Caki2 (cell line): ENCODE measurements at regions not wholly inside any gene's neighbourhood (a gene's known extent, or its start where the extent isn't known, plus 50 kb on each side); places are given as distances from the start of the nearest gene placed in this dataset.
A peak's percentile ranks its signal among the peaks of the same experiment; 100 is the strongest.
"Not testable (repeated sequence)": the region's sequence is repeated elsewhere in the genome, so short reads cannot be mapped to it uniquely, and the experiment has no call there.

ENCODE experiments used
- DNase-seq: peaks from one replicate; pipeline ENCODE4 v3.0.0-alpha.2; 2015; ENCODE audit warnings: low read depth
- in situ Hi-C: cut with HindIII; loops from 2 replicates; pipeline ENCODE4 v1.10.0; 2016; ENCODE audit warnings: low sequenced_read_pairs, low pct_unique_long_range_greater_than_20kb, mixed read lengths

DNA sequence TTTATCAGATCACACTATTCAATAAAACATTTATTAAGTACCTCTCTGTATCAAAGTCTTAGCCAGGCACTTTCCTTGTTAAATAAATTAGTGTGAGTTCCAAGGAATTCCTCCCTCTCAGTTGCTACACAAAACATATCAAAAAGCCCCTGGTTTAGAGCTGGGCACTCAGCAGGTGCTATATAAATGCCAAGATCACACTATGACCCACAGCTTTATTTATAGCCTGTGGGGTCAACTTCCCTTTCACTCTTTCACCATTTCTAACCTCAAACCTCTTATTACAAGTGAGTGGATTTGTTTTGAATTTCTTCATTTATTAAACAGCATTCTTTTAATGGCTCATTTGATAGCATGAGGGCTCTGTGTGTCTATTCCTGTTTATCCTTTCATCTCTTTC, 112.6 kb upstream of the MPHOSPH6 start:
- DNase-seq = no peak

DNA sequence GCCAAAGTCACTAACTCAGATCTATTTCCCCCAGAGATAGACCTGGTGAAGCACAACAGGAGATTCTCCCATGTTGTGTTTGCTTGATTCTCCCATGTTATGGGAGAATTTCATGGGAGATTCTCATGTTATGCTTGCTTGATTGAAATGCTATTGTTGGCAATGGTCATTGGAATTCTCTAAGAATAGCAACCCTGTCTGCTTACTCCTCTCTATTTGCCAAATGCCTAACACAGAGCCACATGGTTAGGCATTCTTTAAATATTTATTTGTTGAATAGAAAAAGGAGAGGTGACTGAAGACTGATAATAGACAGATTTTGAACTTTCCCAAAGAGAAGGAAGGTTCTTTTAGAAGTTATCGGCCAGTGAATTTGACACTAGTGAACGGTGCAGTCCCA, 111.5 kb upstream of the MPHOSPH6 start:
- in situ Hi-C loops = no loop called here
- DNase-seq = no peak

More for the DNA sequence above, 112.6 kb upstream of the MPHOSPH6 start:
- in situ Hi-C loops = no loop called here

DNA sequence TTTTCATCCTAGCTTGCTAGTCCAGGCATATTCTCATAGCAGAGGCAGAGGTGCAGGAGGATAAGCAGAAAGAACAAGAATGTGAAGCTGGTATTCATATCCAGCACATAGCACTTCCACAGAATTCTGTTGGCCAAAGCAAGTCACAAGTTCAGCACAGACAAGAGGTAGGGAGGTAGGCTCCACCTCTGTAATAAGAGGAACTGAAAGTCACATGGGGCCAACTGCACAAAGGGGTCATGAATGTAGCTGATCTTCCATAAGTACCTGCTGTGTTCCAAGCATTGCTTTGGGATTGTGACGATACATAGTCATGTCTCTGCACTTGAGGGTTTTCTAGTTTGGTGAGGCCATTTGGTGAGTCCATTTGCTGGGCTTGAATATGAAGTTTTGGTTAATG, 110.8 kb upstream of the MPHOSPH6 start:
- no peak for DNase-seq
- in situ Hi-C loops = no loop called here

DNA sequence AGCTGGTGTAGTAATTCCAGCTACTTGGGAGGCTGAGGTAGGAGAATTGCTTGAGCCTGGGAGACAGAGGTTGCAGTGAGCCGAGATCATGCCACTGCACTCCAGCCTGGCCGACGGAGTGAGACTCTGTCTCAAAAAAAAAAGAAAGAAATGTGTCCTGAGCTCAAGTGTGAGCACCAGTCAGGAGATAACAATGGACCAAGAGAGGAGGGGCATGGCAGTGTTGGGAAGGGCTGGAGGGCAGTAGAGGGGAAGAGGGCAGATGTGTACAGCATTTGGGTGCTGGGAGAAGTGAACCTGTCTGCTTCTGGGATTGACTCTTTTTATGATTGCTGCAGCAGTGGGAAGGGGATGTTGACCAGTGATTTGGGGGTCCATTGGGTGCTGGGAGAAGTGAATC, 105.3 kb upstream of the MPHOSPH6 start:
- in situ Hi-C loops, DNase-seq: not testable (repeated sequence)

DNA sequence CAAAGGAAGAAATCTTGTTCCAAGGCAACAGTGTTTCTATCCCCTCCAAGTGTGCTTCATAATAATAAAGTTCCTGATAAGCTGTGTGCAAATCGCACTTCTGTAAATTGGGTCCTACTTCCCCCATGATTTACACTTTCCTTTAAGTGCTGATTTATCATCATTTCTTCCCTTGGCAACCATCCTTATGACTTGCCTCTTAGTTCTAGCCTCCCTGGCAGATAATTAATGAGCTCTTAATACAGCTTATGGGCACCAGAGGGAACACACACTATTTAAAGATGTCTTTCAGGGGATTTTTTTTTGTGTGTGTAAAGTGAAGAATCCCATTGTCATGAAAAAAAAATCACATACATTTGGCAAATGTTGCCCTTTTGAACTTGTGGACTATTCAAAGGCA, 101.6 kb upstream of the MPHOSPH6 start:
- DNase-seq = no peak
- in situ Hi-C loops = no loop called here

DNA sequence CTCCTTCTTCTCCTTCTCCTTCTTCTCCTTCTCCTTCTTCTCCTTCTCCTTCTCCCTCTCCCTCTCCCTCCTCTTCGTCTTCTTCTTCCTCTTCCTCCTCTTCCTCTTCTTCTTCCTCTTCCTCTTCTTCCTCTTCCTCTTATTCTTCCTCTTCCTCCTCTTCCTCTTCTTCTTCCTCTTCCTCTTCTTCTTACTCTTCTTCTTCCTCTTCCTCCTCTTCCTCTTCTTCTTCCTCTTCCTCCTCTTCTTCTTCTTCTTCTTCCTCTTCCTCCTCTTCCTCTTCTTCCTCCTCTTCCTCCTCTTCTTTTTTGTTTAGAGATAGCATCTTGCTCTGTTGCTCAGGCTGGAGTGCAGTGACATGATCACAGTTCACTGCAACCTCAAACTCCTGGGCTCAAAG, 97.7 kb upstream of the MPHOSPH6 start:
- DNase-seq, in situ Hi-C loops: not testable (repeated sequence)

DNA sequence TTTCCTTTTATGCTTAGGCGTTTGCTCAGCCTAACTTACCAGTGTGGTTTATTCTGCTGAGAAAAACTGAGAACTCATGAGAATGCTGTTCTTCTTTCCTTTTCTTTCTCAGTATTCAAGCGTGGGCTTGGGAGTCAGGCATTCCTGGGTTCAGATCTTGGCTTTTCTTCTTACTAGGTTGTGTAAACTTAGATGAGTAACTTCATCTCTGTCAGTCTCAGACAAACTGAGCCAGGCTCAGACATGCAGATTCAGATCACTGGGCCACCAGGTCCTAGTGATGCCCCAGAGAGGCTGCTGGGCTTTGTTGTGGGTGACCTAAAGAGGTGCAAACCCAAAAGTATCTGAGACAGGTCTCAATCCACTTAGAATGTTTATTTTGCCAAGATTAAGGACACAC, 95.8 kb upstream of the MPHOSPH6 start:
- no peak for DNase-seq
- in situ Hi-C loops = no loop called here

DNA sequence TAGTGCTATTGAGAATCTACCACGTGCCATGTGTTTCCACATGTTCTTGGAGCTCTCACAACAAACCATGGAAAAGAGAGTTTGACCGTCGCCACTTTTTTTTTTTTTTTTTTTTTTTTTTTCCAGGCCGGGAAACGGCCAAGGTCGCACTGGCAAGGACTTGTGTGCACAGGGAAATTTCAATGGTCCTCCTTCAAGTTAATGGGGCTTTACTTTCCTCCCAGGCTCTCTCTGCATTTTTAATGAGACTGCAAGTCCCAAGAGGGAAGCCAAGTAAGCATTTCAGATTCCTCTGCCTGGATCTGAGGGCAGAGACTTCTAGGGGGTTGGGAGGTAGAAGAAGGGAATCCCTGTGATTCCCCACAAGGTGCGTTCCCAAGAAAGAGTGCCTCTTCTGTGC, 94.7 kb upstream of the MPHOSPH6 start:
- in situ Hi-C loops = no loop called here
- no peak for DNase-seq

DNA sequence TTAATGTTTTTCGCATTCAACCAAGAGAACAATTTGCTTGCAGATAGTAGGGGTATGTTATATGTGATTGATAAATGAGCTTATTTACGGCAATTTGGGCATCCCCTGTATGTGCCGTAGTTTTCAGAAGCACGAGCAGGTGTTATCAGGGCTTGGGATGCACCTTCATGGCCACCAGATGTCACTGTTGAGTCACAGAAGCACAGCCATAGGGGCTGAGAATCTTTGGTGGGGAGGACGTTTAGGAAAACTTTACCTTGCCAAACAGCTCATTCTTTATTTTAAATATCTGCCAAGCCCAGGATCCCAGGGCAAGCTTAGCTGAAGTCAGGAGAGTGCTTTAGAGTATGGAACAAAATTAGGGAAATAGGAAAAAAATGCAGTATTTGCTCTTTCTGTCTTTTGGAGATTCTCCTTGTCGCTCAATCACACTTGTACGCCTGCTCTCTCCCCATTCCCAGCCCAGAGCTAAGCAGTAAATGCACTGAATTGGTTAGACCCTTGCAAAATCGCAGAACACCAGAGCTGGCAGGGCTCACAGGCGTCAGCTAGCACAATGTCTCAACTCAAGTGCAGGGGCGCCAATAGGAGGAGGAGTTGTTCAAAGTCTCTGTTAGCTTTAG, 93.6 kb upstream of the MPHOSPH6 start:
- in situ Hi-C loops = no loop called here
- DNase-seq = peak; percentile 18

DNA sequence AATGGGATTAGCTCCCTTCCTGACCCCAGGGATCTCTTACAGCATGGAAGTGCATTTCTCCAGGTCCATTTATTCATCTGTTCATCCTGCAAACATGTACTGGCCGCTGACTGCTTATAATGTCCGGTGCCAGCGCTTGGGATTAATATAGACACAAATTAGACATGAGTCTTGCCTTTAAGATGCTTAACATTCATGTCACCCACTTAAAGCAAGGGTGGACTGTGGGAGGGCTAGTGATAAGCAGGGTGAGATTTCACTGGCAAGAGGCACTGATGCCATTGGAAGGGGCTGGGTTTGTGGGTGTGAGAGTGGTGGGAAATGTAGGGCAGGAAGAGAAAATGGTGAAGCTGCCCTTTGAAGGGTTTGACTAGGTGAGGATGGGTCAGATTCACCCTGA, 92.2 kb upstream of the MPHOSPH6 start:
- no peak for DNase-seq

DNA sequence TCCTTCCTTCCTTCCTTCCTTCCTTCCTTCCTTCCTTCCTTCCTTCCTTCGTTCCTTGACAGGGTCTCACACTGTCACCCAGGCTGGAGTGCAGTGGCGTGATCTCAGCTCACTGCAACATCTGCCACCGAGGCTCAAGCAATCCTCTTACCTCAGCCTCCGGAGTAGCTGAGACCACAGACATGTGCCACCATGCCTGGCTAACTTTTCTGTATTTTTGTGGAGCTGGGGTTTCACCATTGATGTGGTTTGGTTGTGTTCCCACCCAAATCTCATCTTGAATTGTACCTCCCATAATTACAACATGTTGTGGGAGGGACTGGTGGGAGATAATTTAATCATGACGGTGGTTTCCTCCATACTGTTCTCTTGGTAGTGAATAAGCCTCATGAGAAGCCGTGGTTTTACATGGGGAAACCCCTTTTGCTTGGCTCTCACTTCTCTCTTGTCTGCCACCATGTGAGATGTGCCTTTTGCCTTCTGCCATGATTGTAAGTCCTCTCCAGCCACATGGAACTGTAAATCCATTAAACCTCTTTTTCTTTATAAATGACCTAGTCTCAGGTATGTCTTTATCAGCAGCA, 90.3 kb upstream of the MPHOSPH6 start:
- DNase-seq = no peak
- in situ Hi-C loops = no loop called here

More for the DNA sequence above, 92.2 kb upstream of the MPHOSPH6 start:
- in situ Hi-C loops = no loop called here

DNA sequence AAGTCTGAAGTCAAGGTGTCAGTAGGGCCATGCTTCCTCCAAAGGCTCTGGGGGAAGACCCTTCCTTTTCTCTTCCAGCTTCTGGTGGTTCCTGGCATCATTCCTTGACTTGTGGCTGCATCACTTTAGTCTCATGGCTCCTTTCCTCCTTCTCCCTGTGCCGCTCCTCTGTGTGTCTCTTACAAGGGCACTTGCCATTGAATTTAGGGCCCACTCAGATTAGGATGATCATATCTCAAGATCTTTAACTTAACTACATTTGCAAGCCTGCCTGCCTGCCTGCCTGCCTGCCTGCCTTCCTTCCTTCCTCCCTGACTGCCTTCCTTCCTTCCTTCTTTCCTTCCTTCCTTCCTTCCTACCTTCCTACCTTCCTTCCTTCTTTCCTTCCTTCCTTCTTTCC, 89.7 kb upstream of the MPHOSPH6 start:
- DNase-seq = no peak
- in situ Hi-C loops = no loop called here

DNA sequence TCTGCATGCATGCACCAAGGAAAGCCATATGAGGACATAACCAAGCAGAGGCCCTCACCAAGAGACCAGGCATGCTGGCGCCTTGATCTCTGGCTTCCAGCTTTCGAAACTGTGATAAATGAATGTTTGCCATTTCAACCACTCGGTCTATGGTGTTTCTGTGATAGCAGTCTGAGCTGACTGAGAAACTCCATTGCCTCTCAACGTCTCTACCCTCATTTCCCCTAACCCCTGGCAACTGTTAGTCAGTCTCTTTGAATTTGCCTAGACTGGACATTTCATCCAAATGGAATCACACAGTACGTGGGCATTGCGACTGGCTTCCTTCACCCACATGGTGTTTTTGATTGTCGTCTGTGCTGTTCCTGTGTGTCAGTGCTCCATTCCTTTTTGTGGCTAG, 88.0 kb upstream of the MPHOSPH6 start:
- in situ Hi-C loops = no loop called here
- no peak for DNase-seq

DNA sequence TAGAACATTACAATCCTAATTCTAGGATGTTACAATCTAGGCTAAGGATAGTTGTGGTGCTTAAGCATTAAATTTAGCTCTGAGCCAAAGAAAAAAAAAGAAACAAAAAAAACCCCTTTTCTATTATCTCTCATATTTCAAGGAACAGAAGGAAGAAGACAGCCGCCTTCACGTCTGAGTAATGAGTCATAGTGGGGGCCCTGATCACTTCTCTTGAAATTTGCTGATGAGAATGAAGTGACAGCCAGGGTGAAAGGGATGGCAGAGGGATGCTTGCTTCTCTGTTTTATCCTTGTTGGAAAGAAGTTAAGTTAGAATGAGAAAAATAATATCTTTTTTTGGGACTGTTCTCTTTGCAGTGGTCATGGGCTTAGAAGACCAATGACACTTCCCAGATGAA, 82.6 kb upstream of the MPHOSPH6 start:
- no peak for DNase-seq
- in situ Hi-C loops = no loop called here

DNA sequence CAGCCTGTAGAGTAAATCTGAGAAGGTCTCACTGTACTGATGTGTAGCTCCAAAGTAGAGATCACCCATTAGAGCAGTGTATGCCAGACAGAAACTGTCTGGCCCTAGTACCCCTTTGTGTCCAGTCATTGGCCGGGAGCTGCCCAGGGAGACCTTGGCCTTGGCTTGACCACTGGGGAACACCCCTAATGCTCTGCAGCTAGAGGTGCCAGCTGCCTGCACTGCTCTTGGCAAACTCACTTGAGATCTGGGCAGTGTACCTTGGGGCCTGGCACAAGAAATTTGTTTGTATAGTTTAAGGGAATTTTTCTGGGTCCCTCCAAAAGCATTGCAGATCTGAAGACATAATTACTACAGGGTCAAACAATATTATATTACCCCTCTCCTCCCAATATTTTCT, 78.7 kb upstream of the MPHOSPH6 start:
- no peak for DNase-seq
- in situ Hi-C loops = no loop called here

DNA sequence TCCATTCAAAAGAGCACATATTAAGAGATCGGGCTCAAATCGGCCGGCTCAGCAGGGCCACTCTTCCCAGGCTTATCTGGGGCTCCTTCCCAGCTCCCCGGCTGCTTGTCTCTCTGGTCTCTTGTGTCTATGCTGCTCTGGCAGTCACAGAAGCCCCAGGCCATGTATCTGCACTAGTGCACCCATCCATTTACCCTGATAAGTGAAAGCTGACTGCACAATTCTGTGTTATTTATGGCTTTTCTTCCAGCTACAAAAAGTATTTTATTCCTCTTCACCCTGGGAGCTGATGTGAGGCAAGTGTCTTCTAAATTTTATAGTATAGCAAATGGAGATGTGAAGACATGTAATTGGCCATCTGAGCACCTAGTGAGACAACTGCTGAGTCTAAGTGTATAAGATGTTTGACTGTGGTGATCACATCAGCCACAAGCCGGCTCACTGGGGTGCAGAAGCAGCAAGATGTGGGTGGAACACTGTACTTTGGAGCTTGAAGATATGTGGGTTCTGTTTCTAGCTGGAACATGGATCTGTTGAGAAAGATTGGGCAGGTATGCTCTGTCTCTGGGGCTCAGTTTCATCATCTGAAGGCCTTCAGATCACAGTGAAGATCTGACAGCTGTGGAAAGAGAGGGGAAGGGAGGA, 78.1 kb upstream of the MPHOSPH6 start:
- in situ Hi-C loops = no loop called here
- no peak for DNase-seq

DNA sequence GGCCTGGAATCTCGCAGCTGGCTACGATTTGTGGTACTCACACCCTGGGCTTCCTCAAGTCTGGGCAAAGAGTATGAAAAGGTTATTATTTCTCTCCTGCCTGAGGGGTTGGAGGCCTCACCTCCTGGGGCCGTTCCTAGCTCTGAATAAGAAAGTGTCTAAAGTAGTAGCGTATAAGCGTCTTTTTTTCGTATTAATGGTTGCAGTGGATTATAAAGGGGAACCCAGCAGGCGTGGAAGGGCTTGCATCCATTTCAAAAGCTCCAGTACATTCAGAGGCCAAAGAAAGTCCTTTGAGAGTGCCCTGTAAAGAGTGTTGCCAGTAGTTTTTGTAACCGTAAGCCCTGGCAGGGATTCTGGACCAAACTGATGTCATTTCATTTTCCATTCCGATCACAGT, 72.2 kb upstream of the MPHOSPH6 start:
- in situ Hi-C loops = no loop called here
- no peak for DNase-seq

DNA sequence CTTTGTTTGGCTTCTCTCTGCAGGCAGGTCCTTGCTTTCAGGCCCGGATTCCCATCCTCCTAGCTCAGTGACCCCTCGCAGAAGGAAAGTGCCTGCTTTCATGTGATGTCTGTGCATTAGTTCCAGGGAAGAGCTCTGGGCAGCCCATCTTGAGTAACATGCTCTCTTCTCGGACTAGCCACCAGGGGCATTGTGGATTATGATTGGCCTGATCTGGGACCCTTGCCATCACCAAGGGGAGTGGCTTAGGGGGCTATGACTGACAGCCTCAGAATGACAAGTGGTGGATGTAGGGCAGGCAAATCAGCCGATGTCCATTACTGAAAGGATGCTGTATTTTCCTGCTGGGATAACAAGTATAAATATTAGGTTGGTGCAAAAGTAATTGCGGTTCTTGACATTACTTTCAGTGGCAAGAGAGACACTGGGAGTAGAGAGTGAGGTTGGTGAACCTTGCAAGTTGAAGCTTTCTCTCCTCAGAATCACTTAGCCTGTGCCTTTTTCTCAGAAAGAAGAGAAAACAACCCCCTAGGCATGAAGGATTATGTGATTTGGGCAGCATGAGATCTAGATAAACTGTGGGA, 71.5 kb upstream of the MPHOSPH6 start:
- DNase-seq = no peak
- in situ Hi-C loops = no loop called here

DNA sequence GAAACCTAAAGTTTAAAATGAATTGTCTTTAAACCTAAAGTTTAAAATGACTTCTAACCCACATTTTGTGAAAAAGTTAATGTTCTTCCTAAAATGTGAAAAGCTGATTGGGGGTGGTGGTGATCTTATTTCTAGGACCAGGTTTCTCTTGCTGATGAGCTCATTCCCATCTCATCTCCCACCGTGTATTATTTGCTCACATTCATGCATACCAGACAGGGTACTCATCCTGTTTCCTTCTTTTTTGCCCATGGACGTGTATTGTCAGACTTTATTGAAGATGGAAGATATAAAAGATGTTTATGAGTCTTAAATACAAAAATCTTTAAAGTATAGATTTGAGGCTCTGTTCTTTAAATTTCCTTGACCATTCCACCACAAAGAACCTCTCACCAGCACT, 70.1 kb upstream of the MPHOSPH6 start:
- in situ Hi-C loops = no loop called here
- DNase-seq = no peak

DNA sequence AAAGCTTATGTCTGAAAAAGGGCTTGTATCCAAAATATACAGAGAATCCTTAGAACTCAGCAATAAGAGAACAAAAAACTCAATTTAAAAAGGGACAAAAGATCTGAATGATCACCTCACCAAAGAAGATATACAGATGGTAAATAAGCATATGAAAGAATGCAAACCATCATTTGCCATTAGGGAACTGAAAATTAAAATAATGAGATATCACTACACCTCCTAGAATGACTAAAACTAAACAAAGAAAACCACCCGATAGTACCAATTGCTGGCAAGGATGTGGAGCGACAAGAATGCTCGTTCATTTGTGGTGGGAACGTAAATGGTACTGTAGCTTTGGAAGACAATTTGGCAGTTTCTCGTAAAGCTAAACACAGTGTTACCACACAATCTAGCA, 66.9 kb upstream of the MPHOSPH6 start:
- in situ Hi-C loops = no loop called here
- DNase-seq = no peak
